ENCODE measurements at regions not wholly inside any gene's neighbourhood (a gene's known extent, or its start where the extent isn't known, plus 50 kb on each side); places are given as distances from the start of the nearest gene placed in this dataset.

- TF ChIP-seq CTCF (conservative IDR thresholded peaks at IDR 0.05; ENCODE audit: low read length) (no peak), EZH2phosphoT487 (IDR thresholded peaks at IDR 0.05; ENCODE audit: borderline replicate concordance) (no peak)
Observed at GRCh38 chr10:29698773-29699490, 64.2 kb upstream of the SVIL start.

Data from Loucy (cell line).